ENCODE measurements at regions not wholly inside any gene's neighbourhood (a gene's known extent, or its start where the extent isn't known, plus 50 kb on each side); places are given as distances from the start of the nearest gene placed in this dataset.

DNA sequence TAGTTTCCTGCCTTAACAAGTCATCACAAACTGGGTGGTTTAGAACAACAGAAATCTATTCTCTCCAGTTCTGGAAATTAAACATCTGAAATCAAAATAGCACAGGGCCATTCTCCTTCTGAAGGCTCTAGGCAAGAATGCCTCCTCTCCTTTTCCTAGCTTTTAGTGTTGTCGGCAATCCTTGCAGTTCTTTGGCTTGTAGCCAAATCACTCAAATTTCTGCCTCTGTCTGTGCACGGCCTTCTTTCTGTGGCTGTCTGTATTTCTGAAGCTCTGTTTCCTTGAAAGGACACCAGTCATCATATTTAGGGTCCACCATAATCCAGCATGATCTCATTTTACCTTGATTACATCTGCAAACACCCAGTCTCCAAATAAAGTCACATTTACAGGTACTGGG, 795.5 kb downstream of the METTL15 start:
- POLR2A ChIA-PET, result no interaction called here
- Histone ChIP-seq H3K36me3 (ENCODE audit: control insufficient read depth in 1 of 2, insufficient read depth in 2 of 2, low read length in 2 of 2) (no peaks in the 10 kb centered on the region), H3K4me2 (ENCODE audit: low read length) (no peak overlapping the region), H3K4me1 (ENCODE audit: control insufficient read depth in 1 of 2, insufficient read depth in 2 of 2, low read length in 2 of 2) (no peaks in the 10 kb centered on the region), H4K20me1 (ENCODE audit: insufficient read depth) (no peaks in the 10 kb centered on the region), H3K4me3 (replicated peaks in 1 of 2; ENCODE audit: low read depth in 1 of 2, low read length in 2 of 2) (no peak overlapping the region), H3K9ac (ENCODE audit: low read length) (no peak overlapping the region), H3K79me2 (ENCODE audit: insufficient read depth, low read length) (no peaks in the 10 kb centered on the region), H3K9me3 (ENCODE audit: control insufficient read depth in 1 of 2, insufficient read depth in 1 of 2, low read depth in 1 of 2, low read length in 2 of 2) (no peaks in the 10 kb centered on the region), H2AFZ (ENCODE audit: low read depth, low read length, poor library complexity, severe bottlenecking) (no peak overlapping the region), H3K27me3 (ENCODE audit: insufficient read depth, low read length) (no peaks in the 10 kb centered on the region), H3K9me2 (ENCODE audit: insufficient read depth) (no peaks in the 10 kb centered on the region), H3K27ac (ENCODE audit: low read depth, low read length) (no peak overlapping the region)
- BruUV-seq (replicated peaks), result no TSS peak
- TF ChIP-seq, protein P1, sequence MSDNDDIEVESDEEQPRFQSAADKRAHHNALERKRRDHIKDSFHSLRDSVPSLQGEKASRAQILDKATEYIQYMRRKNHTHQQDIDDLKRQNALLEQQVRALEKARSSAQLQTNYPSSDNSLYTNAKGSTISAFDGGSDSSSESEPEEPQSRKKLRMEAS (IDR thresholded peaks at IDR 0.05), result no peak
- TF ChIP-seq ELF1 (IDR thresholded peaks at IDR 0.05; ENCODE audit: borderline replicate concordance, low read depth) (no peak), CBX3 (IDR thresholded peaks at IDR 0.05; ENCODE audit: low read depth) (no peak)
- TF ChIP-seq, protein P2, sequence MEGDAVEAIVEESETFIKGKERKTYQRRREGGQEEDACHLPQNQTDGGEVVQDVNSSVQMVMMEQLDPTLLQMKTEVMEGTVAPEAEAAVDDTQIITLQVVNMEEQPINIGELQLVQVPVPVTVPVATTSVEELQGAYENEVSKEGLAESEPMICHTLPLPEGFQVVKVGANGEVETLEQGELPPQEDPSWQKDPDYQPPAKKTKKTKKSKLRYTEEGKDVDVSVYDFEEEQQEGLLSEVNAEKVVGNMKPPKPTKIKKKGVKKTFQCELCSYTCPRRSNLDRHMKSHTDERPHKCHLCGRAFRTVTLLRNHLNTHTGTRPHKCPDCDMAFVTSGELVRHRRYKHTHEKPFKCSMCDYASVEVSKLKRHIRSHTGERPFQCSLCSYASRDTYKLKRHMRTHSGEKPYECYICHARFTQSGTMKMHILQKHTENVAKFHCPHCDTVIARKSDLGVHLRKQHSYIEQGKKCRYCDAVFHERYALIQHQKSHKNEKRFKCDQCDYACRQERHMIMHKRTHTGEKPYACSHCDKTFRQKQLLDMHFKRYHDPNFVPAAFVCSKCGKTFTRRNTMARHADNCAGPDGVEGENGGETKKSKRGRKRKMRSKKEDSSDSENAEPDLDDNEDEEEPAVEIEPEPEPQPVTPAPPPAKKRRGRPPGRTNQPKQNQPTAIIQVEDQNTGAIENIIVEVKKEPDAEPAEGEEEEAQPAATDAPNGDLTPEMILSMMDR (IDR thresholded peaks at IDR 0.05 in 2 of 3, conservative IDR thresholded peaks at IDR 0.05 in 1 of 3; ENCODE audit: borderline replicate concordance in 1 of 3, insufficient read depth in 1 of 3, low read depth in 2 of 3, low read length in 2 of 3), result no peak
- ATAC-seq, result no peak
- RAD21 ChIA-PET (ENCODE audit: low non-redundant PET in 1 of 2, low total read pairs in 2 of 2, uncharacterized antibody in 2 of 2, unreplicated experiment in 2 of 2), result no interaction called here
- intact Hi-C loops (cut with micrococcal nuclease), result no loop called here
- CTCF ChIA-PET, result no interaction called here
- no peak for DNase-seq (ENCODE audit: low read depth, low spot score)

GRCh38 chr11:28900427-28900826, 792.2 kb downstream of the METTL15 start:
- Histone ChIP-seq H3K27ac (ENCODE audit: low read depth, low read length) (no peak overlapping the region), H3K79me2 (ENCODE audit: insufficient read depth, low read length) (no peaks in the 10 kb centered on the region), H3K27me3 (ENCODE audit: insufficient read depth, low read length) (no peaks in the 10 kb centered on the region), H3K36me3 (ENCODE audit: control insufficient read depth in 1 of 2, insufficient read depth in 2 of 2, low read length in 2 of 2) (no peaks in the 10 kb centered on the region), H3K4me2 (ENCODE audit: low read length) (no peak overlapping the region), H3K9ac (ENCODE audit: low read length) (no peak overlapping the region), H4K20me1 (ENCODE audit: insufficient read depth) (no peaks in the 10 kb centered on the region), H3K4me3 (replicated peaks in 1 of 2; ENCODE audit: low read depth in 1 of 2, low read length in 2 of 2) (no peak overlapping the region), H3K9me2 (ENCODE audit: insufficient read depth) (no peaks in the 10 kb centered on the region), H2AFZ (ENCODE audit: low read depth, low read length, poor library complexity, severe bottlenecking) (no peak overlapping the region), H3K4me1 (ENCODE audit: control insufficient read depth in 1 of 2, insufficient read depth in 2 of 2, low read length in 2 of 2) (no peaks in the 10 kb centered on the region), H3K9me3 (ENCODE audit: control insufficient read depth in 1 of 2, insufficient read depth in 1 of 2, low read depth in 1 of 2, low read length in 2 of 2) (no peaks in the 10 kb centered on the region)
- ChIA-PET CTCF (no interaction called here), RAD21 (ENCODE audit: low non-redundant PET in 1 of 2, low total read pairs in 2 of 2, uncharacterized antibody in 2 of 2, unreplicated experiment in 2 of 2) (no interaction called here), POLR2A (no interaction called here)
- TF ChIP-seq ATF3 (IDR thresholded peaks at IDR 0.05), result no peak
- TF ChIP-seq, protein P2 (IDR thresholded peaks at IDR 0.05 in 2 of 3, conservative IDR thresholded peaks at IDR 0.05 in 1 of 3; ENCODE audit: borderline replicate concordance in 1 of 3, insufficient read depth in 1 of 3, low read depth in 2 of 3, low read length in 2 of 3), result no peak
- no peak for TF ChIP-seq EZH2phosphoT487 (IDR thresholded peaks at IDR 0.05; ENCODE audit: borderline replicate concordance)
- TF ChIP-seq EGR1 (IDR thresholded peaks at IDR 0.05; ENCODE audit: low read depth), result no peak
- TF ChIP-seq ZBTB33 (IDR thresholded peaks at IDR 0.05; ENCODE audit: extremely low read depth, insufficient replicate concordance, low read length), result no peak
- TF ChIP-seq CEBPB (IDR thresholded peaks at IDR 0.05; ENCODE audit: low read depth), result no peak
- no TSS peak for BruUV-seq (replicated peaks)
- intact Hi-C loops (cut with micrococcal nuclease), result no loop called here
- DNase-seq (ENCODE audit: low read depth, low spot score), result no peak
- no peak for ATAC-seq
